HG03108 (cell line): ENCODE measurements at regions not wholly inside any gene's neighbourhood (a gene's known extent, or its start where the extent isn't known, plus 50 kb on each side); places are given as distances from the start of the nearest gene placed in this dataset.

Source experiments
- ATAC-seq: cut with Tn5 transposase; IDR thresholded peaks from one replicate; pipeline ENCODE4 v1.9.1; 2021; ENCODE audit warnings: moderate library complexity; ENCODE audit not compliant: unreplicated experiment

DNA sequence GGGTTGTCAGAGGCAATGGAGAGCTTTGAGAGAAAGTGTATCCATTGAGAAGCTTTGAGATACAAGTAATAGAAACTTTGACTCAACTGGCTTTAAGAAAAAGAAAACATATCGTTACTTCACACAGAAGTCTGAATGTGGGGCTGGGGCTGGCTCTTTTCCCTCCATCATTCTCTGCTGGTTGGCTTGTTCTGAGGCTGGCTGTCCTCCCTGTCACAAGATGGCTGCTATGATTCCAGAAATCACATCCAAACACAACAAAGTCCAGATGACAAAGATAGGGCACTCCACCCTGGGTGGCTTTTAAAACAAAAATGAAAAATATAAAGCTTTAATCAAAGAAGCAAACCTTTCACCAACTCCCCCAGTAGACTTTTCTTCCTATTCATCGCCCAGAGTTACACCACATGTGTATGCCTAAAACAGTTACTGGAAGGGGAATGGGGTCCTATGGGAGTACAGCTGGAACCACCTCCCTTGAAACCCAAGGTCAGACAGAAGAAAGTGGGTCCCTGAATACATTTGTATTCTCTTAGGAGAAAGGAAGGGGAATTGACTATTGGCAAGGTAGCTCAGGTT lies 284.3 kb downstream of the GAS1 start:
- ATAC-seq, result no peak

DNA sequence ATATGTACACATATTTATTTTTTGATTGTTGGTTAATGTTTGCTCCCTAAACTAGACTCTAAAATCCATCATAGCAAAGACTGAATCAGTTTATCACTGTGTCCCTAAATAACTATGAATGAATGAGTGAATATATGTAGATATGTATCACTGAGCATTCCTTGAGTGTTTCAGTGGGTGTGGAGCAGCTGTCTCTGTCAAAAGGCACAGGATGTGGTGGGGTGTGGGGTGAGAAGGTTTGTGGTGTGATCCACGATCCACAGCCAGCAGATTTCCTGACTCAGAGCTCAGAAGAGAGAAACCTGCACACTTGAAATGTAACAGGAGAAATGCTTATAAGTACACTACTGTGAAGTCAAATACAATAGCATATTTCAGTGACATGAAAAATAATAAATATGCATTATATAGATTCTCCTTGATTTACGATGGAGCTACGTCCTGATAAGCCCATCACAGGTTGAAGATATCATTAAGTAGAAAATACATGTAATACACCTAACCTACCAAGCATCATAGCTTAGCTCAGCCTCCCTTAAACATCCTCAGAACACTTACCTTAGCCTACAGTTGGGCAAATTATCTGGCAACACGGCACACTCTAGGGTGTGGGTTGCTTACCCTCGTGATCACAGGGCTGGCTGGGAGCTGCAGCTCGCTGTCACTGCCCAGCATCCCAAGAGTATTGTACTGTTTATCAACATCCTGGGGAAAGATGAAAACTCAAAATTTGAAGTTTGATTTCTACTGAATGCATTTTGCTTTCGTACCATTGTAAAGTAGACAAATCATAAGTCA lies 287.0 kb downstream of the GAS1 start:
- ATAC-seq, result no peak

DNA sequence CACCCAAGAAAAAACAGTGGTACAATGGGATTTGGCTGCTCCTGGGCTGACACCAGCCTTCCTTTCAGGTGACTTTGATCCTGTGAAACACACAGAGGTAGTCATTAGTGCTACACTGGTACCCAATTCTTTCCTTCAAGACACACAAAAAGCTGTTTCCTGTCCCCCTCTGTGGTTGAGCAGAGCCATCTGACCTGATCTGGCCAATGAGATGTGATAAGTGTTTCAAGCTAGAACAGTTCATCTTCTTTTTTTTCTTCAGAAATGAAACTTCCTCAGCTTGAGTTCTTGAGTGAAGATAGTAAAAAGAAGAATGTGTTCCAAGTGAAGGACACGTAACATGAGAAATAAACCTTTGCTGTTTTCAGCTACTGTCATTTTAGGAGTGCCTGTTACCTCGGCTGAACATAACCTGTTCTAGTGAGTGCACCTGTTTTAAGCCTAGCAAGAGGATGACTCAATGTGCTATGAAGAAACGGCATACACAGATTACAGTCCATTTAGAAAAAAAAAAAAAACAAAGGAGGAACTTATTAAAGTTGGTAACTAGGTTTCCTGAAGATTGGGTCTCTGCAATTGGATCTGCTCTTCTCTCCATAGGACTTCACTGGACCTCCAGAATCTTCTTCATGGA lies 287.8 kb downstream of the GAS1 start:
- no peak for ATAC-seq

DNA sequence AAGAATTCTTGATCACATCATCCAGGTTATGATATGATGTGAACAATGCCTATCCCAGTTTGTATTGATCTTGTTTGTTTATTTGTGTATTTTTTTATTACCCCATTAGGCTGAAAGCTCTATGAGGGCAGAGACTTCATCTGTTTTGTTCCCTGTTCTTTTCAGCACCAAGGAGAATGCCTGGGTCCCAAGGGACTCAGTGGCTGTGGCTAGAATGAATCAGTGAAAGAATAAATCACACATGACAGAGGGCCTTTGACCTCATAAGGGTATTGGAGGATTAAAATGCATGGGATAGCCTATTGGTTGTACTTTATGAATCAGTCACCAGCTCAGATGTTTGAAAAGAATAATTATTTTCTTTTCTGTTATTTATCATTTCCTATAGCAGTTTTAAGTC lies 292.2 kb downstream of the GAS1 start:
- no peak for ATAC-seq

DNA sequence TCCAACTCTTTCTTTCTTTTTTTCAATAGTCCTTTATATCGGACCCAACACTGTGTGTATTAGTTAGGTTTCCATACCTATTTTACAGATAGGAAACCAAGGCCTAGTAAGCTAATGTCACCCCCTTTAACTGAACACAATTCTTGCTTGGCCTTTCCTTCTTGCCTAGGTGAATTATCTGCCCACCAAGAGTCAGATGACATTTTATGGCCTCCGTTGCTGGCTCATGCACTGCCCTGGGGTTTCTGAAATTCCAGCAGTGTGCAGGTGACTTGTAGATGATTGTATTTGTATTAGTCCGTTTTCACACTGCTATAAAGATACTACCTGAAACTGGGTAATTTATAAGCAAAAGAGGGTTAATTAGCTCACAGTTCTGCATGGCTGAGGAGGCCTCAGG lies 293.8 kb downstream of the GAS1 start:
- no peak for ATAC-seq

DNA sequence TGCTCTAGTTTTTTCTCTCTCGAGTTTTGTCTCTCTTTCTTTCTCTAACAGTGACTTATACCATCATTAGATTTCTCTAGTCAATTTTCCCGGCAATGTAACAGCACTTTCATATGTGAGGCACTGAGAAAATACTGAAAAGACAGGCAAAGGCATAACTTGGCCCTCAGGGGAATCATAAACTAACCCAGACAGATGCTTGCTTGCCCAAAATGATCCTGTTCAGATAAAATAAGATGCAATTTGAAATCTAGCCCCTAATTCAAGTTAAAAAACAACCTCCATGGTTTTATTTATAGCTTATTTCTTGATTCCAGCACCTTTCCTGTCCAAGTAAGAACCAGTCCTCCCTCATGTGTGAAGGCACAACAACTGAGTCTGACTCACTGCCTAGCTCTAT lies 294.6 kb downstream of the GAS1 start:
- ATAC-seq, result no peak

DNA sequence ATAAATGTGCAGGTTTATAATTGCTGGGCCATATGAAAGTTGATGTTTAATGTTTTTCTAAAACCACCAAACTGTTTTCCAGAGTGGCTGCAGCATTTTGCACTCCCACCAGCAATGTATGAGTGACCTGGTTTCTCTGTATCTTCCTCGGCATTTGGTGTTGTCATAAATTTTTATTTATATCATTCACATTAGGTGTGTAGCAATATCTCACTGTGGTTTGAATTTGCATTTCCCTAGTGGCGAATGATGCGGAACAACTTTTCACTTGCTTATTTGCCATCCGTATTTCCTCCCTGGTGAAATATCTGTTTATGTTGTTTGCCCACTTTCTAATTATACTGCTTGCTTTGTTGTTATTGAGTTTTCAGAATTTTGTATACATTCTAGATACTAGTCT lies 295.7 kb upstream of the TUT7 start:
- no peak for ATAC-seq

DNA sequence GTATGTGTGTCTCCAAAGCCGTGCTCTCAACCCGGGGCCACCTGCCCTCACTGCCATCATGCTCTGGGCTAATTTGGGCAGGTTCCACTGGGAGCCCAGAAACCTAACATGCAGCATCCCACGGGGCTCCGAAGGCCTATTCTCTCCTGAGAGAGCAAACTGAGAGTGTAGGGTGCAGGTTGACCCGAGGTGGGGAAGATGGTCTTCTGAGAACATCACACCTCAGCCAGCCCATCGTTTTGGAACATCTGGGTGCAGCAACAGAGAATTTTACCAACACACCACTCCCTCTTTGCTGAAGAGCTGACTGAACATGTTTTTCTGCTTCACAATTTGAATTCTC lies 294.6 kb upstream of the TUT7 start:
- ATAC-seq, result no peak

DNA sequence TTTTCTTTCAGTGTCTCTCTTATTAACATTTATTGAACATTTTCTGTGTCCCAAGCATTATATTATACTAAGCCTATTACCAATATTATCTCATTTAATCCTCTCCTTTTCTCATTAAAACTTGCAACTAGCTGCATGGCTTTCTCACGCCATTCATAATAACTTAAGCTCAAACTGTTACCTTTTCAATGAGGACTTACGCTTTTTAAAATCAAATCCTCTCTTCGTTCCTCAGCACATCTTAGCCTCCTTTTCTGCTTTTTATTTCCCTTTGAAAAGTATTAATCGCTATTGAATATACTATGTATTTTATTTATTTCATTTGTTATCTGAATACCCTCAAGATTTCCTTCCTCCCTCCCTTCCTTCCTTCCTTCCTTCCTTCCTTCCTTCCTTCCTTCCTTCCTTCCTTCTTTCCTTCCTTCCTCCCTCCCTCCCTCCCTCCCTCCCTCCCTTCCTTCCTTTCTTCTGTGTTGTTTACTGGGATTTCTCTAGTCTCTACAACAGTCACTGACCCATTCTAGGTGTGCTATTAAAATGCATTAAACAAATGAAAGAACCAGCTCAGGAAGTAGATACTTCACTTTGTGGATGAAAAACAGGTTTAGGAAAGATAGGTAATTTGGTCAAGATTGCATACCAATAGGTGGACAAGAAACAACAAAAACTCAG lies 294.1 kb upstream of the TUT7 start:
- ATAC-seq, result no peak

DNA sequence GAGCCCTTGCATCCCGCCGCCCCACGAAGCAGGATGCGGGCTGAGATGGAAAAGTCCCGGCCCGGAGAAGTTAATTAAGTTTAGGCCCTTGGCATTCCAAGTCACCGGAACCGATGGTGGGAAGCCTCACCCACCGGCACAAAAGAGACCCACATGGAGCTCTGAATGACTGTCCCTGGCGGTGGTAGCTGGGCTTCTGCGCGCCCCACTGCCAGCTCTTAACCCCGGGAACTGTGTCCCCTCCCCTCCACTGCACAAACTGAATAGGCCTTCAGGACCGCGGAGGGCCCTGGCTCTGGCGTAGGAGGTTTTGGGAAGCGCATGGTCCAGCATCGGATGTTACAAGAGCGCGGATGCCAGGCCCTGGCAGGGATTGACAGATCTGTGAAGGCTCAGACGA lies 291.1 kb upstream of the TUT7 start:
- ATAC-seq, result no peak

DNA sequence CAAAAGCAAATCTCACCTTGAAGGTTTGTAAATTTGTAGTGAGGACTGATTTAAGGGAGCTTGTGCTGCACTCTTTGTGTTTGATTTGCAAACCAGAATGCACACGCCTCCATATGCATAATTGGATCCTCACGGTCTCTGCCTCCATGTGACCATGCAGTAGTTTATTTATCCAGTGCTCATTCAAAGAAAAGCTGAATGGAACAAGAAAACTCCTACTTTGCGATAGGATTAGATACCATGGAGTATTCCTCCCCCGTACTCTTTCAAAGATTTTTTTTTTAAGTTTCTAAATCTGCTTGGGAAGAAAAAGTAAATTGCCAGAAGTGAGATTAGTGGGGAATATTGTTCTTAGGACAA lies 290.4 kb upstream of the TUT7 start:
- ATAC-seq, result no peak

DNA sequence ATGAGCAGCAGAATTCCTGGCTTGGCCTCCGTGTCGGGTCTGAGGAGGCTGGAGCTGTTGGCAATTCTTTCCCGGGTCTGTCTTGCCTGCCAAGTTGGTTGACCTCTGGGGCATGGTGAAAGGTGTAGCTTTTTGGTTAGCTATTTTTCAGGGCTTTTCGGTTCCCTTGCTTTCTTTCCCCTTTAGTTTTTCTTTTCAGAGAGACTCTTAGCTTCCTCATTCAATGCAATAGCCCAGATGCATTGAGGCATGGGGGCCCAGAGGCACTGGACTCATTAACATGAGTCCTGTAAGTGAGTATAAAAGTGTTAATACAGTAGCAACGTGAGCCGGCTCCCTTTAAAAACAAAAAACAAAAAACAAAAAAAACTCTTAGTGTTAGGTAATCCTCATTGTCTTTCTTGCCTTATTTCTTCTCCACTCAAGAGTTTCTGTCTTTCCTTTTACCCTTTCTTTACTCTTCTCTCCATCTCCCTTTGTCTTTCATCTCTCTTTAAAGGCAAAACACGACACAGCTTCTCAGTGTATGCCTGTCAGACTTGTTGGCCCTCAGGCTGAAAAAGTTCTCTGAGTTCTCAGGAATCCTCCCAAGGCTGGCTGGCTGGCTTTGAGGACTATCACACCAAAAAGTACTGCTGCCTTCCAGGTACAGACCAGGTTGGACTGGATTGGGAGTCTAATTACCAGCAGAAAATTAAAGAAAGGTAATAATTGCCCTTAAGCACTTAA lies 289.9 kb upstream of the TUT7 start:
- ATAC-seq, result no peak

DNA sequence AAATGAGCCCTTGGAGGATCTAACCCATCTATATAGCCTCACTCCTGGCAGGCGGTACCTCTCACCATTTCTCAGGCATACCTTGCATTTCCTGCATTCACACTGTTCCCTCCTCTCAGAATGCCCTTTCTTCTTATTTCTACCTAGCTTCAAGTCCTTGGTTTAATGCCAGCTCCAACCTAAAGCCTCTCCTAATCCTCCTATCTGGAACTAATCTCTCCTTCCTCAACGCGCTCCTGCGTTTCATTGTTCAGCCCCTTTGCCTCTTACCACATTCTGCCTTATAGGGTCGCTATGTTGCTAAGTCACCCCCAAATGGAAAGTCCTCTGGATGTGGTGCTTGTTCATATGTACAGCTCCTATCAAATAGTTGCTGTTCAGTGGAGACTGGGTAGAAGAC lies 288.5 kb upstream of the TUT7 start:
- ATAC-seq, result no peak

DNA sequence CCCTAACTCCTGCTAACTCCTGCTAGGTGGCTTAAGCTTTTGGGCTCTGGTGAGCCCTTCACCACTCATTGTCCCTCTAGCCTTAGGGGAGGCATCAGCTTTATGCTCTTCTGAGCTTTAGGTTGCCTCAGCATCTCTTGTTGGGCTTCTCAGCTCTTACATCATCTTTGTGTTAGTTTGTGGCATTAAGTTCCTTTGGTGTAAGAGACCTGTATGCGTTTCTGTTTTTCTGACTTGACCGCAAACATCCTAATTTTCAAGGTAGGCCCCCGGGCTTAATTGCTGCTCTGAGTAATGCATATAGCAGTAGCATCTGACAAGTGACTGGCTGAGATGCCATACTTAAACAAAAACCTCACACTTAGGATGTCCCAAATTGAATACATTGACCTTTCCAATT lies 287.8 kb upstream of the TUT7 start:
- ATAC-seq, result no peak

DNA sequence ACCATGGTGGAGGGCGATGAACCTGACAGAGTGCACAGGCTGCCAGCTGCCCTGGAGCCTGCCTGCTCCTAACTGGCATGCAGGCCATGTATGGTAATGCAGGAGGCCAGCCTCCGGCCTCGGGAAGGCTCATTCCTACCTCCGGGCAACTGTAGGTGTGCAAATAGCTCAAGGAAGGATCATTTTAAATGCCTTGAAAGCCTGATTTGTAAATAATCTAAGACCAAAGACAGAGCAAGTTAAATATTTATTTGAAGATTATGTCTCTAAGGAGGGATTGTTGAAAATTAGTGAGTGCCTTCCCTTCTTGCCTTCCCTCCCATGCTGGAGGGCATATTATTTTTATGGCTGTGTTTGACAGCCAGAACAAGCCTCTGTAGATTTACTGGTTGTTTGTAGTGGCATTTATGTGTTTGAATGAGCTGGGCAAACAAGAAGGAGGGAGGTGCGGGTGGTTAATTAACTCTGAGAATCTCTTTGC lies 285.7 kb upstream of the TUT7 start:
- ATAC-seq, result no peak

DNA sequence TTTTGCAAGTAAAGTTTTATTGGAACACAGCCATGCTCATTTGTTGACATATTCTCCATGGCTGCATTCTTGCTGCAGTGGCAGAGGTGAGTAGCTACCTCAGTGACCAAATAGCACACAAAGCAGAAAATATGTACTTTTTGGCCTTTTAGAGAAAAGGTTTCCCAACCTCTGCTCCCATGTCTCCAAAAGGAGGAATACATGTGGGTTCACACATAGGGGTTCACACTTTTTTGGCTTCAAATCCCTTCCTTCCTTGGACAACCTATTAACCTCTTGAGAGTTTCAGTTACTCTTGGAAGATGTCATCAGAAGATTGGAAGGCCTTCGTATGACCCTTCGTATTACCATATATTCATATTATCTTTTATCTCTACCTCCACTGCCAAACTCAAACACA lies 285.1 kb upstream of the TUT7 start:
- no peak for ATAC-seq

DNA sequence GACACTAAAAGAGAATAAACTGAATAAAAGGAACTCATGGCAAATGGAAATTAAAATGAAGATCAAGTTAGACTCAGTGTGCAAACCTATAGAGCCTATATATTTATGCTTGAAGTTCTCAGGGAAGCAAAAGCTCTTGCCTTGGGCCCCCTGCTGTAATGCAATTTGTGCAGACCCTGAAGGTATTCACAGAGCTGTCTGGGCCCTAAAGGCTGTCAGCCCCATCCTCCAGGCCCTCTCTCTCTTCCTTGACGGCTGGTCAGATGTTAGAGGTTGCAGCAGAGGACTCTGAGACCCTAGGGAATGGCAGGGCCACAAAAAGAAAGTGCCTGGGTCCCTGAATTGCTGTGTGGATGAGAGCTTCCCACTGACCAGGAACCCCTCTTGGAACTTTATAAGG lies 283.9 kb upstream of the TUT7 start:
- no peak for ATAC-seq

DNA sequence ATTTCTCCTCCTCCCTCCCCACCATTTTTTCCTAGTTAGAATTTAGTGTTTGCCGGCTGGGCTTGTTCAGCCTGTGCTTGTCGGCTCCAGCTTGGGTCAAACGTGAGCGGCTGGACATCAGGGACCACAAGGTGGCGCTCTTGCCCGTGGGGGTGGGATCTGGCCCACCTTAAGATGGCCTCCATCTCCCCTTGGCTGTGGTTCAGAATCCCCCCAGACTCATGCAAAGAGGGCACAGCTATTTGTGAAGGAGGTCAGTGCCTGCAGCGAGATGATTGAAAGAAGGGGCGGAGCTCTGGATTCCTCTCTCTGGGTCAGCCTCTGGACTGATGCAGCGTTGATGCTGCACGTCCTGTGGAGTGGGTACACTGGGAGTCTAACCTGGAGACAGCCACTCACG lies 283.3 kb upstream of the TUT7 start:
- ATAC-seq, result no peak

DNA sequence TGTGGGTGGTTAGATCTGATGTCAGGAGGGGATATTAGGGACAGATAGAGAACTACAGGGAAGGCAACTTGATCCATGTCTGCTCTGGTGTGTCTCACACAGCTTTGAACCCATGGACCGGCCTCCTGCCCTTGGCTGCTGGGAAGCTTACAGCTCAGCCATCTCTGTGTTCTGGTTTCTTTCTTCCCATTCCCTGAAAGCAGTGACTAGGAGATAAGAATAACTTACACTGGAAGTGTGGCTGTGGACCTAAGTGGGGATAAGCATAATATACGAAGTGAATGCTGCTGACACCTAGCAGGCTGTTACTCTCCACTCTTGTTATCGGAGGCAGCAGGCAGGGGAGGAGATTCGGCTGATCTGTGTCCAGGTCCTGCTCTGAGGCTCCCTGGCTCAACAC lies 282.3 kb upstream of the TUT7 start:
- no peak for ATAC-seq

DNA sequence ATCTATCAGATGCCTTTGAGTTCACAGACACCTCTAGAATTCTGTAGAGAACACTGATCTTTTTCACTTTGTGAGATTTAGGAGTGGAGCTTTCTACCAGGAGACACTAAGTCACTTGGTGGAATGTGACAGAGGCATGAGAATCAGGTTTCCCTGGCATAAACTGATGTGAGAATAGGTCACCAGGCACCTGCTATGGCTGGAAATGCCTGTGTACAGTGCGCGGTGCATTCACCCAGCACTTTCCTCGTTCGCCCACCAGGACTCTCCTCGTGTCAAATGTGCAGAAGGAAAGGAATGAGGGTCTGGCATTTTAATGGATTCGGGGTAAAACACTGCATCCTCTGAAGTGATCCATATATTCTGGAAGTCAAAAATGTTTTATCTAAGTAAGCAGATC lies 281.8 kb upstream of the TUT7 start:
- no peak for ATAC-seq

DNA sequence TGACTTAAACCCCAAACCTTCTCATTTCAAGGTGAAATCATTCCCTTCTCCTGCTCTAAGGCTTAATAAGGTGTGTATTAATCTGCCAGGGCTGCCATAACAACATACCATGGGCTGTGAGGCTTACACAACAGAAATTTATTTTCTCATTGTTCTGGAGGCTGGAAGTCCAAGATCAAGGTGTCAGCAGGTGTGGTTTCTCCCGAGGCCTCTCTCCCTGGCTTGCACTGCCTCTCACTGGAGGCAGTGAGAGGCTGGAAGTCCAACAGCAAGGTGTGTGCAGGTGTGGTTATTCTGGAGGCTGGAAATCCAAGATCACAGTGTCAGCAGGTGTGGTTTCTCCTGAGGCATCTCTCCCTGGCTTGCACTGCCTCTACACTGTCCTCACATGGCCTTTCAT lies 280.3 kb upstream of the TUT7 start:
- ATAC-seq, result no peak
